NCI-H510A (cell line): ENCODE measurements at regions not wholly inside any gene's neighbourhood (a gene's known extent, or its start where the extent isn't known, plus 50 kb on each side); places are given as distances from the start of the nearest gene placed in this dataset.
"Not testable (repeated sequence)": the region's sequence is repeated elsewhere in the genome, so short reads cannot be mapped to it uniquely, and the experiment has no call there.

Experiments
- DNase-seq: peaks from one replicate; lab custom pipeline; 2025; lab: John Stamatoyannopoulos, UW

- DNase-seq, result no peak
Observed at GRCh38 chr11:41713030-41713429, 253.6 kb upstream of the LRRC4C start.

DNA sequence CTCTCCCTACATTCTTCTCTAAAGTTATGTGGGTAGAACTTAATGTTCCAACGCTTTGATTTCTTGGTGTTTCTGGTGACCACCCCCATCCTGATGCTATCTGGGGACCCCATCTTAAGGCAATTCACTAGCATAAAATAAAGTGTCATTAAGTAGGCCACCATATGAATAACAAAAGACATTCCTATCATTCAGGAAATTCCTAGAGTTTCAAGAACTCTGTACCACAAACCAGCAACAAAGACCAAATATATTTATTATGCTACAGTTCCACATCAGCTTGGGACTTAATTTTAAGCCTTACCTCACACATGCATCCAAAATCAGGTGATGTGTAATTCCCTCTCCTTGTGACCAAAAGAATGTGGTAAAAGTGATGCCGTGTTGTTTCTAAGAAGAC, 254.6 kb upstream of the LRRC4C start:
- no peak for DNase-seq

DNA sequence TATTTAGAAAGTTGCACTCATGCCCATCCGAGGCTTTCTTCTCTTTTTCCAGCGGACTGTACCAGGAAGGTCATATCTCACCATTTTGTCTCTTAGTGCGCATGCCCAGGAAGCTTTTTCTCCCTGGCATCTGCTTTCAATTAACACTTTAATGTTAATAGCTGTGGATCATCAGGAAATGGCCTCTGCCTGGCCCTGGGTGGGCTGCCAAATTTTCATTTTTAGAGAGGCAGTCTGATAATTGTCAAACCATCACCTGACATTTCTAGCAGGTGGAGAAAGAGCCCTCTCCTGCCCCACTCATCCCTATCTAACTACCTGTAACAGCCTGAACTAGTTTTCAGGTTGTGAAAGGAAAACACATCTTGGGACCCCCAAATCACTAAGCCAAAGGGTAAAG, 257.4 kb upstream of the LRRC4C start:
- no peak for DNase-seq

DNA sequence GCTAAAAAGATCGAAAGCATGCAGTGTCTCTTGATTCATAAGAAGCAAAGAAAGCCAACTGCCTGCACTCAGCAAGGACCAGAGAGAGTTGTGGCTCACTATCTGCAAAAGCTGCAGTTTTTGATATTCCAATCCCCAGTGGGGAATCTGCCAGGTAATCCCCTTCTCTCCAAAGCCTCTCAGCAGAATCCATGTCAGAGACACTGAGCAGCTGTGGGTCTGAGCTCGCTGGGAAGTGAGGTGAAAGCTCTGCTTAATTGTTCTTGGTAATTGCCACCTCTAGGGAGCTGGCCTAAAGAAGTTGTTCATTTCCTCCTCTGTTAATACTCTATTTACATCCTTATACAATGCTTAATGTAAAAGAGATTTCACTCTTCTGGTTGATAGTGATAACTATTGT, 261.3 kb upstream of the LRRC4C start:
- DNase-seq, result no peak

- DNase-seq, result not testable (repeated sequence)
Observed at GRCh38 chr11:41728161-41728560, 268.7 kb upstream of the LRRC4C start.

- DNase-seq, result no peak
Observed at GRCh38 chr11:41775296-41775695, 315.8 kb upstream of the LRRC4C start.

GRCh38 chr11:41779401-41779960, 320.0 kb upstream of the LRRC4C start:
- no peak for DNase-seq

GRCh38 chr11:41781441-41781840, 322.0 kb upstream of the LRRC4C start:
- DNase-seq, result no peak

DNA sequence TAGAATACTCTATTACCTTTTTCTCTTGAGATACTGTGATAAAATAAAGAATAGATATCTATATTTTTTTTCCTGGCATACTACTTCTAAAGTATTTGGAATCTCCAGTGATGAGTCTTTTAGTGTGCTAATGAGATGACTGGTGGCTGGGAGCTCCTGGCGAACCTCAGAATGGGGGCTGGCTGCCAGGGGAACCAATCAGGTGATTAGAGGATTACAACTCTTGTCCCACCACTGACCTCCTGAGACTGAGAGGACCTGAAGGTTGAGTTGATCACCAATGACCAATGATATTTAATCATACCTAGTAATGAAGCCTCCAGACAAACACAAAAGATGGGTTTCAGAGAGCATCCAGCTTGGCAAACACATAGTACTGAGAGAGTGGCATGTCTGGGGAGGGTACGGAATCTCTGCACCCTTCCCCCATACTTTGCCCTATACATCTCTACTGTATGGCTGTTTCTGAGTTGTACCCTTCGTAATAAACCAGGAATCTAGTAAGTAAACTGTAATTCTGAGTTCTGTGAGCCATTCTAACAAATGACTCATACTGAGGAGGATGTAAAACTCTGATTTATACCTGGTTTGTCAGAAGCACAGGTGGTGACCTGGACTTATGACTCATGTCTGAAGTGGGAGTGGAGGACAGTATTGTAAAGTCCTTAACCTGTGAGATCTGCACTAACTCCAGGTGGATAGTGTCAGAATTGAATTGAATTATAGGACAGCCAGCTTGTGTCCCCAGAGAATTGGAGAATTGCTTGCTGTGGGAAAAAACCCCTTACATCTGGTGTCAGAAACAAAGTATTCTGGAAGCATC, 325.3 kb upstream of the LRRC4C start:
- no peak for DNase-seq

GRCh38 chr11:41786087-41786486, 326.6 kb upstream of the LRRC4C start:
- DNase-seq, result no peak

- DNase-seq, result no peak
Observed at GRCh38 chr11:41788177-41788576, 328.7 kb upstream of the LRRC4C start.

GRCh38 chr11:41789376-41789775, 329.9 kb upstream of the LRRC4C start:
- DNase-seq, result no peak

DNA sequence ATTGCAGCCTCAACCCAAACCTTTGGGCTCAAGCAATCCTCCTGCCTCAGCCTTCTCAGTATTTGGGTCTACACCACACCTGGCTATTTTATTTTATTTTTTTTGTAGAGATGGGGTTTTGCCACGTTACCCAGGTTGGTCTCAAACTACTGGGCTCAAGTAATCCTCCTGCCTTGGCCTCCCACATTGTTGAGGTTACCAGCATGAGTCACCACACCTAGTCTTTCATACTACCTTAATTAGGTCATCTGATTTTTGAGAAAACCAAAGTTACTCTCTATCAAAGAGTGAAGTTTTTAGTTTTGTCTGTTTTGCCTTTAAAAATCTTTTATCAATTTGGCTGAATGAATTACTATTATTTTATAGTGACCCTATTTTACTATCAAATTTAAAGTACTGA, 335.6 kb upstream of the LRRC4C start:
- DNase-seq, result no peak

GRCh38 chr11:41799754-41800153, 340.3 kb upstream of the LRRC4C start:
- DNase-seq, result no peak

DNA sequence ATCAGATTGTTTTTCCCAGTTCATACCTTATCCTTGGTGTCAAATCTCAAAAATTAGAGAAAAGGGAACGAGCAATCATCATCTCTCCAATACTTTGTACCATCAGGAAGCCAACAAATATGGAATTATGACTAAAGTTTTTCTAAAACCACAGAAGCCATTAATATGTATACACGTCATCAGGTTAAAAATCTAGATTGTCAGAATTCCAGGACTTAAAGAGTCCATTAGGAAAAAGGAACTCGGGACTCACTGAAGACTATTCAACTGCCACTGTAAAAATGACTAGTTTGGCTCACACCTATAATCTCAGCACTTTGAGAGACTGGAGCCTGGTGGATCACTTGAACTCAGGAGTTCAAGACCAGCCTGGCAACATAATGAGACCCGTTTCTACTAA, 344.4 kb upstream of the LRRC4C start:
- no peak for DNase-seq

- DNase-seq, result no peak
Observed at GRCh38 chr11:41816396-41816795, 356.9 kb upstream of the LRRC4C start.

DNA sequence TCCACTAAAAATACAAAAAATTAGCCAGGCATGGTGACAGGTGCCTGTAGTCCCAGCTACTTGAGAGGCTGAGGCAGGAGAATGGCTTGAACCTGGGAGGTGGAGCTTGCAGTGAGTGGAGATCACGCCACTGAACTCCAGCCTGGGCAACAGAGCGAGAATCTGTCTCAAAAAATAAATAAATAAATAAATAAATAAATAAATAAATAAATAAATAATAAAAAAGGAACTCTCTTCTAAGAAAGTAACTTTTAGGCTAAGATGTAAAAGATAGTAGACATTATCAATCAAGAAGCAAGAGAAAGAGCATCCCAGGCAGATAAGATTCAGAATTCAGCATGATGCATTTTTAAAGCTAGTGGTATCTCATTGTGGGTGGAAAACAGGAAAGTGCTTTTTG, 364.8 kb upstream of the LRRC4C start:
- not testable (repeated sequence) for DNase-seq

- no peak for DNase-seq
Observed at GRCh38 chr11:41826085-41826484, 366.6 kb upstream of the LRRC4C start.

GRCh38 chr11:41836431-41836830, 377.0 kb upstream of the LRRC4C start:
- DNase-seq, result no peak

DNA sequence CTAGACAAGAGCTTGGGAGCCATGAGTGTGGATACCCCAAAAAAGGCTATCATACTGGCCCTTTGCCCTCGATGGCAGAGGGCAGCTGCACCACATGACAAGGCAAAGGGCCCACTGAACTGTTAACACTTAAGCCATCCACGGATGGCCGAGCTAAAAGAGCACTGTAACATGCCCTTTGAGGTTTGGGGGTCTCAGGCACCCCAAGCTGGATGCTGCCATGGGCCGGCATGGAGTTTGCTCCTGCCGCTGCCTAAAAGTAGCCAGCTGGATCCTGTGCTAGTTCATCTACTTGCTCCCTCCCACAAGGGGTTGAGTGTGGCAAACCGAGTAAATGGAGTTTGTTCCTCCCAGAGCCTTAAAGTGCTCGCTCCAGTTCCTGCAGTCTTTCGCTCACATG, 383.2 kb upstream of the LRRC4C start:
- DNase-seq, result no peak

DNA sequence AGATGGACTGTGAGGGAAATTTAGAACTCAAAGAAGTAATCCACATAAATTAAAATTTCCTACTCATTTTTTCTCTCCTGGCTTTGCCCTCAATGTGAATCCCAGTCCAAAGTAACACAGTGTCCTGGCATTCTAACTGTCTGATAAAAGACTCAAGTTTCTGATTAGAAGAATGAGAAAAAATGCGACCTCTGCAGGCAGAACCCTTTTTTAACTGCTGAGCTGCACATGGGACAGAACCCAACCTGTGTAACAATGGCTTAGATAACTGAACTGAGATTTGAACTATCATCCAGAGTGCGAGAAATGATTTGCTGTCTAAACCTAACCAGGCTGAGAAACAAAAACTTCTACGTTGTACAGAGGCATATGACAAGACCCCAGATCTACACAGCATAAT, 385.6 kb upstream of the LRRC4C start:
- DNase-seq, result no peak

DNA sequence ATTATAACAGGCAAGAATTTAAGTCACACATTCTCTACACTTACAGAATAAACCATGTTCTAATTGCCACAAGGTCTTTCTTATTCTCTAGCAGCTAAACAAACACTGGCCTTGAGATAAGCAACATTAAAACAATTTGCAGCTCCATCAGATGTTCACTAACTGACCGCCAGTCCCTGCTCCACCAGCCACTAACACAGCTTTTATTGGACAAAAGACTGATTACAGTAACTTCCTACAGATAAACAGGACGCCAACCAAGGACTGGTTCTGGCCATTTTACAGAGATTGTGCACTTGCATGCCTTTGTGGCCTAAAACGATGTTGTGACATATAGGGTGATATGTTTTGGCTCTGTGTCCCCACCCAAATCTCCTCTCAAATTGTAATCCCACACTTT, 388.9 kb upstream of the LRRC4C start:
- DNase-seq, result no peak

GRCh38 chr11:41849250-41849649, 389.8 kb upstream of the LRRC4C start:
- no peak for DNase-seq

- no peak for DNase-seq
Observed at GRCh38 chr11:41851743-41852142, 392.3 kb upstream of the LRRC4C start.
